NCI-H2196 (cell line): ENCODE measurements at regions not wholly inside any gene's neighbourhood (a gene's known extent, or its start where the extent isn't known, plus 50 kb on each side); places are given as distances from the start of the nearest gene placed in this dataset.
"Not testable (repeated sequence)": the region's sequence is repeated elsewhere in the genome, so short reads cannot be mapped to it uniquely, and the experiment has no call there.

Experiments
- DNase-seq: peaks from one replicate; lab custom pipeline; 2025; ENCODE audit not compliant: unreplicated experiment; lab: John Stamatoyannopoulos, UW

- DNase-seq, result no peak
Measured at GRCh38 chr9:108467653-108468324, 388.0 kb downstream of the ACTL7B start.

DNA sequence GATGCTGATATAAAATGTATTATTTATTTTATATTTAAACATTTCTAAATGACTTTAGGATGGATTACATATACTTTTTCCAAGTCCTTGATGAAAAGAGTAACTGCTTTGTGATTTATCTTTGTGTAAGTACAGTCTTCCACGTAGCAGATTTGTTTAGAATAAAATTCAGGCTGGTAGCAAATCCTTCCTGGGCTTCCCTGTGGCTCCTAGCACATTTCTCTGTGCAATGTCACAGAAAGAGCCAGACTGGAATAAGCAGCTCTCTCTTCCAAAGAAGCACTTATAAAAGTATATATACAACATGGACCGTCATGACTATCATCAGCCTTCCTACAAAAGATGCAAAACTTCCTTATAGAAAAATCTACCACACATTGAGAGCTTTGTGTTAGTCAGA is 388.6 kb downstream of the ACTL7B start:
- no peak for DNase-seq

- no peak for DNase-seq
Measured at GRCh38 chr9:108466304-108466703, 389.5 kb downstream of the ACTL7B start.

- DNase-seq, result no peak
Measured at GRCh38 chr9:108463932-108464606, 391.7 kb downstream of the ACTL7B start.

- no peak for DNase-seq
Measured at GRCh38 chr9:108456903-108457302, 398.9 kb downstream of the ACTL7B start.

DNA sequence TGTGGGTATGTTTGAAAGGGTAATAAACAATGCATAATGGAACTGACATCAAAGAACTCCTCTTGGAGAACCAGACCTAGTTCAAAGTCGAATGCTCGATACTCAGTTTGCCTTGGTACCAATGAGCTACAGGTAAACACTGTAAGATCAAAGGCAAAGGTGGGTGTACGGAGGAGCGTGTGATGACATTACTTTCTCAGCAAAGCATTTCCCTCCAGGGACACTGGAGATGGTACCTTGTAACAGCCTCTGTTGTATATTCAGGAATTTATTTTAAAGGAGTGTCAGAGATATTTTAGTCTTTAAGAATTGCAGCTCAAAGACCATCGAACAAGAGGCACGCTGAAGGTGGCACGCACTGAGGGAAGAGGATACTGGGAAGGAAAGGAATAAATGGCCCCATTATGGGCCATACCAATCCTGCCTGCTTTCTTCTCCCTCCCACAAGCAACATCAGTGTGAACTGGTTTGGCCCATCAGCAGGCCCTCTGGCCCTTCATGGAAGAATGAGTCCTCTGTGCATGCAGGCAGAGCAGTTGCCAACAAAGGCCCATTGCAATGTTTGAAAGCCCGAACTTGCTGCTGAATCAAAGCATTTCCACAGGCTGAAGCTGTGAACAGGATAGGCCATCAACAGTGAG is 410.2 kb downstream of the ACTL7B start:
- no peak for DNase-seq

DNA sequence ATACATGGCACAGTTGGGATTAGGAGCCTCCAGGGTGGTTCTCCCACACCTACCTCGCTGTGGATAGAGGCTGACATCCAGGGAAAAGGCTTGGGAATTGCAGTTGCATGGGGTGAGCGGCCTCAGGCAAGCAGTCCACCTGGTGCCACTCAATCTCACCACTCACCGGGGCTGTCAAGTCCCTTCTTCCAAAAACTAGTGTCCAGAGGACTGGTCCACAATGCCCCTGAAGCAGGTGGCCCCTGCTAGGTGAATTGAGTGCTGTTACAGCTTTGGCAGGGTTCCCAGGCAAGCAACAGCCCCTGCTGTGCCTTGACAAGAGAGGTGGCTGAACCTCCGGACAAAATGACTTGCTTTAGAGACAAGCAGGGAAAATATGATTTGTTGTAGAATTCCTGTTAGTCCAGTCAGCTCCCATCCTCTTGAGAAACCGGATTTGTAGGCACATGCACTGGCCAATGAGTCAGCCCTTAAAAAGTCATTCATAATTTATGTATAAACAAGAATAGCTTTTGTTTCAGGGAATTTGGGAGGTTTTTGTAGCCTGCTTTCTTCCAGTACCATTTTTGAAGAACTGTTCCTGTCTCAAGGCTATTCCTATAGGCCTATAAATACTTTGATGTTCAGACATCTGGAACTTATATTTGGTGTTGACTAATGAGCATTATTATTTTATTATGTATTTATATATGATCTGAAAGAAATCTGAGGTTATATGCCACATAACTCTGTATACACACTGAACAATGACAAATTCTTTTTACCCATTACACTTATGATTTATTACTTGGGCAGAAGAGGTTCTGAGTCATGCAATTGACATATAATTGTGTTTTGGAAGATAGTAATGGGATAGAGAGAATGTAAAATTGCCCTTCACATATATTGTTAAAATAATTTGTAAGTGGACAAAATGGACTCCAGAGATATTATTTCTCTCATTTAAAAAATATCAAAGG is 411.1 kb downstream of the ACTL7B start:
- DNase-seq, result peak; percentile 70

DNA sequence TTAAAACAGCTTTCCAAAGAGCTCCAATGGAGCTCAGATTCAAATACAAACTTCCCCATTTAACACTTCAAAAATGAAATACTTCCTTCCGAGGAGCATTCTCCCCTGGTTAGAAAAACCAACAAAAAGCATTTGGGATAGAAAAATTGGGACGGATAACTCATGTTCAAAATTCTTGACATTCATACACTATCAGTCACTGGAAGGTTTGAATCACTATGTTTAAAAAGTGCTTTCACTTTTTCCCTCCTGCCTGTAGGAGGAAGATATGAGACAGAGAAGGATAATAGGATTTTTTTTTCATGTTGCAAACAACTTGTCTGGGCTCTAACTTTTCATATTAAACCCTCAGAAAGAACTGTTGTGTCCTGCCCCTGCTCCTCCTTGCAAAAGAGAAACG is 412.0 kb downstream of the ACTL7B start:
- no peak for DNase-seq

GRCh38 chr9:108443019-108443633 is 412.7 kb downstream of the ACTL7B start:
- no peak for DNase-seq

DNA sequence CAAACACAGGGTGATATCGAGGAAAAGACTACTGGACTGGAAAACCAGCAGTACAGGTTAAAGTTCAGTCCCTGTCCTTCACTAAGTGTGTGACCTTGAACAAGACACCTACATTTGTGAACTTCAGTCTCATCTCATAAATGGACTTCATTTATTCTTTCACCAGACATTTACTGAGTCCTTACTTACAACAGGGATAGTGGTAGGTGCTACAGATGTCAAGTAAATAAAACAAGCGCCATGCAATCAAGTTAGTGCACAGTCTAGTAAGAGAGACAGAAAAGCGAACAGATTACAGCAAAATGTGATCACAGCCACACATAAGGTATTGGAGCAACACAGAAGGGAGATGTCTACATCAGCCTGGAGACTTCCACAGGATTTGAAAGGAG is 413.2 kb downstream of the ACTL7B start:
- DNase-seq, result no peak

GRCh38 chr9:108441726-108442125 is 414.1 kb downstream of the ACTL7B start:
- no peak for DNase-seq

DNA sequence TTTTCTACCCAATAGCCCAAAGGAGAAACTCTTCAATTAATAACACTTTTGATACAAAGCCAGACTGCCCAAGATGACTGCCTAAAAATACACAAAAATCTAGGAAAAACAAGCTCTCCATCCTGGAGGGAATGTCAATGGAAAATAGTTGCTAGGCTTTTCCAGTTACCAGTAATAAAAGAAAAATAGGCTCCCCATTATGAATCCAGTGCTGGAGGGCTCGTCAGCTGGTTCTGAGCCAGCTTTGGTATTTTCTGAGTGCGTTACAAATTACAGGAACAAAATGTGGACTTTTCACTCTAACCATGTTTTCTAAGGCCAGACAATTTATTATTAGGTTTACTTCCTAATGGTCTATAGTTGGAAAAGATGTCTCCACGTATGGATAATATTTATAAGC is 414.5 kb downstream of the ACTL7B start:
- DNase-seq, result no peak

DNA sequence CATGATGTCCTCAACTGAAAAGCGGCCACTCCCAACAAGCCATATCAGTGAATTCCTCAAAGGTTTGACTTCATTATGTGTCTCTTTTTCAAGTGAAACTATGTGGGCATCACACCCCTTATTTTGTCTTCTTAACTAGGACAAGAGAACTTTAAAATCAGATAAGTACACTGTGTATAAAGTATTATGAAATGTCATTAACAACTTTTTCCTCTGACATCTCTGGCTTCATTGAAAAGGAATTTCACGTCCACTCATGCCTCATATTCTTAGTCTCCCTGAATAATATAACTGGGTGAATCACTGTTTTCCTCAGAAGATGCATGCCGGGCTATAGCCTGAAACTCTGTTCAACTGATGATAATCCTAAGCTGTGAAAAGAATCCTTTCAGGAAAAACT is 415.8 kb downstream of the ACTL7B start:
- no peak for DNase-seq

- DNase-seq, result no peak
Measured at GRCh38 chr9:108437656-108438055, 418.1 kb downstream of the ACTL7B start.

DNA sequence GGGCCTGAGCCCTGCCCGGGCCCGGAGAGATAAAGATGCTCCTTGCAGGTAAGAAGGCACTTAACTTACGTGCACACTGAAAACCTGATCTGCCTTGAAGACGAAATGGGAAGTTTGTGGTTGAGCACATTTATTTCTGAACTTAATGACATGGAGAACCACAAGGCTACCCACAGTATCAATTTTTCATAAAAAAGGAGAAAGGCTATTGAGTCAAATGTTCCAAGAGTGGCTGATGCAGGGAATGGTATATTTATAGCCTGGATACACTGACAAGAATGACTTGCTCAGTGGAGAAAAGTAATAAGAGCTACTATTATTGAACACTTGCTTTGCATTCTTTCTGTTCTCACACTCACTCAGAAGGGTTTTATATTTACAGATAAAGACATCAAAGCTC is 419.3 kb downstream of the ACTL7B start:
- DNase-seq, result no peak

DNA sequence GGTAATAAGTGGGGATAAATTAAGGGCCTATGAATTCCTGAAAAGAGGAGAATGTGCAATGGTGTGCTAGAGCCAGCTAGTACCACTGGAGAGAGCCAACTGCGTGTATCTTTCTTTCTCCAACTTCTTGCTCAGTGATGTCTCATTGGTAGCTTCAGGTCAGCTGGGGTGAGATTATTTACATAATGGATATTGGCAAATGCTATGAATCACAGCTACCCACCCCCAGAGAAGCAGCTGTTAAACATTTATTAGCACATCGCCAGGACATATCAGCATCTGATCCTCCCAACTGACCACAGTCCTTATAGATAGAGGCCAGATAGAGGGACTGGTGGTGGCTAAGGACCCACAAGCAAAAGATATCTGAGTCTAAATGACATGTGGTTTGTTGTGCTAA is 421.3 kb downstream of the ACTL7B start:
- no peak for DNase-seq

- no peak for DNase-seq
Measured at GRCh38 chr9:108434036-108434435, 421.8 kb downstream of the ACTL7B start.

DNA sequence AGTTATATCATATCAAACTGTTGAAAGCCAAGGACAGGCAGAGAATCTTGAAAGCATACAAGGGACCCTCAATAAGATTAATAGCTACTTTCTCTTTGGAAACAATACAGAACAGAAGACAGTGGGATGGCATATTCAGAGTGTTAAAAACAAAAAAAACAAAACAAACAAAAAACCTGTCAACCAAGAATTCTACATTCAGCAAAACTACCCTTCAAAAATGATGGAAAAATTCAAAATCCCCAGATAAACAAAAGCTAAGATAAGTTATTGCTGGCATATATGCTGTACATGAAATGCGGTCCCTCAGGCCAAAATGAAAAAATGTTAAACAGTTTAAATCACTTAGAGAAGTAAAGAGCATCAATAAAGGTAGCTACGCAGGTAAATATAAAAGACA is 425.1 kb downstream of the ACTL7B start:
- no peak for DNase-seq

- no peak for DNase-seq
Measured at GRCh38 chr9:108427751-108428150, 428.0 kb downstream of the ACTL7B start.

GRCh38 chr9:108426421-108426940 is 429.3 kb downstream of the ACTL7B start:
- DNase-seq, result not testable (repeated sequence)

DNA sequence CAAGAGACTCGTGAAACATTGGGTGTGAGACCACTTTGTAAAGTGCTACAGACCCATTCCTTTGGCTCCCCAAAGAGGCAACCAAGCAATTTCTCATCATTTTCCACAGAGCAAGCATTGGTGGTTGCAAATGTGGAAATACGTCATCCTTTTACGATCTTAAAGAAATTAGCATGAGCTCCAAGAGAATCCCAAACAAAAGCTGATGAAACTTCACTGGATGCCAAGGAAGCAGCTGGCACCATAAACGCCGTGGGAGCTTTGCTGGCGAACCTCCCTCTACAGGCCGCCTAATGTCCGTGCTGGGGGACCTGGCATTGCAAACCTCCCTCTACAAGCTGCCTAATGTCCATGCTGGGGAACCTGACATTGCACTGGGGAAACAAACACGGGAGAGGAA is 432.4 kb downstream of the ACTL7B start:
- DNase-seq, result no peak
